ENCODE measurements at regions not wholly inside any gene's neighbourhood (a gene's known extent, or its start where the extent isn't known, plus 50 kb on each side); places are given as distances from the start of the nearest gene placed in this dataset.

GRCh38 chr11:19560156-19560555 is 152.5 kb upstream of the NAV2 start:
- Mint-ChIP-seq H3K4me1 (peaks cover 8% of the 10 kb centered on the region), H3K36me3 (ENCODE audit: low read depth) (no peaks in the 10 kb centered on the region), H3K9me3 (no peaks in the 10 kb centered on the region), H3K27ac (no peak overlapping the region), H3K27me3 (ENCODE audit: low read depth, poor library complexity) (peaks cover 9% of the 10 kb centered on the region), H3K4me3 (no peak overlapping the region)
- no peak for DNase-seq
- TF ChIP-seq CTCF (IDR thresholded peaks at IDR 0.05) = no peak

DNA sequence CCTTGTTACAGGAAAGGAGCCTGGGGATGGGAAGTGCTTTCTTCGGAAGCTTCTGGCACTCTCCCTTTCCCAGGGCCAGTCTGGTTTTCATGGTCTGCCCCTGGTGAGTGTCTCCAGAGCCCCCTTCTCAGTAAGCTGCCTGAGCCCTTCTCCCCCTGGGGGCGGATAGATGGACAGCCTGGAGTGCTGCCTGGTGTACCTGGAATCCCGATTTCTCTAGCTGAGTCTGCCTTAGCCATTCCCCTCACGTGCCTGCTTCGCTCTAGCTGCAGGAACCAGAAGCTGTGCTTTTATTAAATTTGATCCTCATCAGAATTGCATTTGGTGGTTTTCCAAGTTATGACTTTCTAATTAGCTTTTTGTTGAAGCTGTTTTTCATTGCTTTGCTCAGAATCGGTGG is 152.9 kb upstream of the NAV2 start:
- H3K4me1 Mint-ChIP-seq = peaks cover 6% of the 10 kb centered on the region
- TF ChIP-seq CTCF (IDR thresholded peaks at IDR 0.05) = no peak
- no peaks in the 10 kb centered on the region for H3K36me3 Mint-ChIP-seq (ENCODE audit: low read depth)
- no peak overlapping the region for H3K27ac Mint-ChIP-seq
- H3K27me3 Mint-ChIP-seq (ENCODE audit: low read depth, poor library complexity) = peaks cover 11% of the 10 kb centered on the region
- DNase-seq = no peak
- no peaks in the 10 kb centered on the region for H3K9me3 Mint-ChIP-seq
- H3K4me3 Mint-ChIP-seq = no peak overlapping the region

GRCh38 chr11:19558189-19558986 is 154.2 kb upstream of the NAV2 start:
- H3K36me3 Mint-ChIP-seq (ENCODE audit: low read depth) = no peaks in the 10 kb centered on the region
- peaks cover 6% of the 10 kb centered on the region for H3K4me1 Mint-ChIP-seq
- no peak overlapping the region for H3K4me3 Mint-ChIP-seq
- DNase-seq = no peak
- H3K9me3 Mint-ChIP-seq = no peaks in the 10 kb centered on the region
- H3K27me3 Mint-ChIP-seq (ENCODE audit: low read depth, poor library complexity) = peaks cover 9% of the 10 kb centered on the region
- H3K27ac Mint-ChIP-seq = no peak overlapping the region
- no peak for TF ChIP-seq CTCF (IDR thresholded peaks at IDR 0.05)

DNA sequence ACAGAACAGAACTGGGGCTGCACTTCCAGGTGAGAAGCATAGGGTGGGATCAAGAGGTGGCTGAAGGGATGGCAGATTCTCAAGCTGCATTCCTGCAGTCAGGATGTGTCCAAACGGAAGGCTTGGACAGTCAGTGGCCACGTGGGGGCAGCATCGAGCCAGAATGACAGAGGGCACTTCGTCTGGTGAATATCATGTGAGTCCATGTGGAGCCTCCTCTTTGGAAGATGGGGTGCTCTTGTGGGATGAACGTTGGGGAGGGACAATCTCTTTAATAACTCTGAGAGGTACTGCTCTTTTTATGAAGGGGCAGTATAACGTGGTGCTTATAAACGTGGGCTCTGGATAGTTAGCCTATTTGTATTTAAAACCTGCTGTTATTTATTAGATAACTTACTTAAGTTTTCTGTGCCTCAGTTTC is 154.9 kb upstream of the NAV2 start:
- peak; percentile 93 for DNase-seq
- Mint-ChIP-seq H3K27ac (no peak overlapping the region), H3K9me3 (no peaks in the 10 kb centered on the region), H3K27me3 (ENCODE audit: low read depth, poor library complexity) (peaks cover 12% of the 10 kb centered on the region), H3K36me3 (ENCODE audit: low read depth) (no peaks in the 10 kb centered on the region), H3K4me3 (no peak overlapping the region), H3K4me1 (peaks cover 12% of the 10 kb centered on the region)
- peak; percentile 85 for TF ChIP-seq CTCF (IDR thresholded peaks at IDR 0.05)

- no peak for DNase-seq
- no peak overlapping the region for H3K4me3 Mint-ChIP-seq
- H3K4me1 Mint-ChIP-seq = peaks cover 18% of the 10 kb centered on the region
- no peaks in the 10 kb centered on the region for H3K36me3 Mint-ChIP-seq (ENCODE audit: low read depth)
- H3K27ac Mint-ChIP-seq = no peak overlapping the region
- no peaks in the 10 kb centered on the region for H3K9me3 Mint-ChIP-seq
- TF ChIP-seq CTCF (IDR thresholded peaks at IDR 0.05) = no peak
- H3K27me3 Mint-ChIP-seq (ENCODE audit: low read depth, poor library complexity) = peaks cover 12% of the 10 kb centered on the region
These were observed 155.5 kb upstream of the NAV2 start for GRCh38 chr11:19557185-19557584.

DNA sequence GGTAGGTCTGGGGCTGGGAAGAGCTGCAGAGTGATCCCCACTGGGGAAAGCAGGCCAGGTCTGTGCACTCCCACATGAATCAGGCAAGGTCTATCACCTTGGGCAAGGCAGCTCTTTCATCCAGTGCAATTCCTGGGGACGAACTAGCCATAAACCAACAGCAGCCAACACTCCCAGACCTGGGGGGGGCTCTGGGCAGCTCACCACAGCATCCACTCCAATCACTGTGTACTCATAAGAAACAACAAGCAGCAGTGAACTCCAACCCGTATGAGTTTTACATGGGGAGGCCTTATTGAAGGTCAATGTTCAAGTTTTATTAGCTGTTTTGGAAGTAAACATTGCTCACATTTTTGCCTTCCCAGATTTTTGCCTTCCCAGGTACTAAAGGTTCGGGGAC is 157.4 kb upstream of the NAV2 start:
- no peaks in the 10 kb centered on the region for H3K9me3 Mint-ChIP-seq
- no peak for DNase-seq
- H3K27ac Mint-ChIP-seq = no peak overlapping the region
- no peaks in the 10 kb centered on the region for H3K36me3 Mint-ChIP-seq (ENCODE audit: low read depth)
- H3K4me1 Mint-ChIP-seq = peaks cover 37% of the 10 kb centered on the region
- no peak for TF ChIP-seq CTCF (IDR thresholded peaks at IDR 0.05)
- no peak overlapping the region for H3K4me3 Mint-ChIP-seq
- peaks cover 18% of the 10 kb centered on the region for H3K27me3 Mint-ChIP-seq (ENCODE audit: low read depth, poor library complexity)

All from nephron progenitor cell (in vitro differentiated cells).